K562 (cell line): ENCODE measurements at regions not wholly inside any gene's neighbourhood (a gene's known extent, or its start where the extent isn't known, plus 50 kb on each side); places are given as distances from the start of the nearest gene placed in this dataset.

ENCODE experiments used
- ATAC-seq: fragments of 200-7000 bp; cut with Tn5 transposase; 3 replicates; pipeline ENCODE4 v1.9.1; 2020; ENCODE audit warnings: moderate library complexity
- BruUV-seq: library from RNA; stranded (reverse); fragments of 400-500 nt; replicated peaks from 2 replicates; lab custom pipeline; 2021; lab: Mats Ljungman, UMichigan
- CTCF ChIA-PET: fragments of 300-600 bp; formaldehyde crosslinking; extraction: SDS; loops from one replicate; lab custom pipeline; 2021; ENCODE audit warnings: low intra/inter-chr PET ratio; lab: Yijun Ruan, JAX
- POLR2A ChIA-PET: fragments of 300-600, 350-650 bp; sonication (Branson Sonifier 250); formaldehyde crosslinking; extraction: SDS; loops from one replicate; lab custom pipeline; 2021; ENCODE audit warnings: antibody characterized with exemption, inconsistent platforms; lab: Yijun Ruan, JAX
- DNase-seq, 4 experiments: peaks; one replicate each; pipeline versions ENCODE4 v3.0.0 to v3.0.0-alpha.2; 2011 to 2018; ENCODE audit warnings: low spot score in 3 of 4, mixed read lengths in 3 of 4; ENCODE audit errors: extremely low read depth in 1 of 4
- FAIRE-seq: peaks from 2 replicates; lab custom pipeline; 2011; peaks lifted over from hg19 to GRCh38; lab: Jason Lieb, UNC
- H2AFZ ChIP-seq: 2 replicates; pipeline ENCODE4 v1.6.0; 2011; ENCODE audit warnings: low read depth, low read length, control low read depth, inconsistent platforms
- H3K27ac ChIP-seq: fragments of 200-600 bp; 3 replicates; pipeline ENCODE4 v1.8.0; 2011; ENCODE audit warnings: low read depth, mild to moderate bottlenecking, control low read depth, inconsistent platforms, low read length, moderate library complexity, mixed read lengths; ENCODE audit errors: extremely low read depth
- H3K27me3 ChIP-seq, 2 experiments: fragments of 300-600 bp in 1 of 2; 2 replicates in 1 of 2; 3 replicates in 1 of 2; pipeline versions ENCODE4 v1.6.0 to v1.8.0; 2011; ENCODE audit warnings: inconsistent platforms in 2 of 2, low read length in 2 of 2, mild to moderate bottlenecking in 1 of 2, mixed read lengths in 1 of 2, moderate library complexity in 1 of 2; ENCODE audit not compliant: control insufficient read depth in 2 of 2, insufficient read depth in 2 of 2
- H3K36me3 ChIP-seq: fragments of 300-600 bp; 3 replicates; pipeline ENCODE4 v1.8.0; 2011; ENCODE audit warnings: mild to moderate bottlenecking, low read length, inconsistent platforms; ENCODE audit not compliant: control insufficient read depth, insufficient read depth
- H3K4me1 ChIP-seq, 2 experiments: fragments of 200-600 bp in 1 of 2; replicated peaks in 1 of 2; 2 replicates in 1 of 2; 3 replicates in 1 of 2; pipeline versions ENCODE4 v1.5.1 to v1.8.0; 2011; ENCODE audit warnings: inconsistent platforms in 2 of 2, low read length in 2 of 2, mild to moderate bottlenecking in 1 of 2, mixed read lengths in 1 of 2, moderate library complexity in 1 of 2; ENCODE audit not compliant: control insufficient read depth in 2 of 2, insufficient read depth in 2 of 2
- H3K4me2 ChIP-seq: 2 replicates; pipeline ENCODE4 v1.6.1; 2011; ENCODE audit warnings: low read length, control low read depth, inconsistent platforms, mixed read lengths; ENCODE audit not compliant: insufficient read depth
- H3K4me3 ChIP-seq: fragments of 200-600 bp; sonication (generic), shearing (Covaris generic); 2 replicates; pipeline ENCODE4 v1.5.1; 2016; ENCODE audit warnings: control low read depth, inconsistent platforms
- H3K79me2 ChIP-seq: fragments of 200-600 bp; 3 replicates; pipeline ENCODE4 v1.8.0; 2011; ENCODE audit warnings: low read length, inconsistent platforms; ENCODE audit not compliant: control insufficient read depth, insufficient read depth
- H3K9ac ChIP-seq, 2 experiments: 2 replicates each; pipeline versions ENCODE4 v1.6.0 to v1.6.1; 2011; ENCODE audit warnings: low read depth in 2 of 2, low read length in 2 of 2, control low read depth in 1 of 2, inconsistent platforms in 1 of 2, mild to moderate bottlenecking in 1 of 2, mixed read lengths in 1 of 2; ENCODE audit not compliant: insufficient read depth in 1 of 2
- H3K9me1 ChIP-seq: one replicate; pipeline ENCODE4 v1.6.0; 2011; ENCODE audit warnings: inconsistent platforms, mild to moderate bottlenecking, low read length, moderate library complexity; ENCODE audit not compliant: control insufficient read depth, insufficient read depth
- H3K9me3 ChIP-seq: replicated peaks from 2 replicates; pipeline ENCODE4 v1.5.1; 2011; ENCODE audit warnings: low read depth, low read length, inconsistent platforms; ENCODE audit not compliant: control insufficient read depth, insufficient read depth
- H4K20me1 ChIP-seq: replicated peaks from 2 replicates; pipeline ENCODE4 v1.6.1; 2011; ENCODE audit warnings: low read length, inconsistent platforms, mixed read lengths; ENCODE audit not compliant: control insufficient read depth, insufficient read depth
- AFF4 ChIP-seq: sonication (generic); formaldehyde crosslinking; IDR thresholded peaks from 2 replicates; pipeline ENCODE4 v1.8.0; 2023; ENCODE audit warnings: mild to moderate bottlenecking, missing genetic modification reagents
- DLX4 ChIP-seq: fragments of 250-450 bp; sonication (Bioruptor Pico); IDR thresholded peaks from 2 replicates; pipeline ENCODE4 v1.6.1; 2021; ENCODE audit warnings: mild to moderate bottlenecking
- KLF1 ChIP-seq: fragments of 450-650 bp; IDR thresholded peaks from 2 replicates; pipeline ENCODE4 v1.6.1; 2016; ENCODE audit warnings: missing genetic modification characterization, missing compliant biosample characterization
- L3MBTL2 ChIP-seq: fragments of 450-650 bp; IDR thresholded peaks from 2 replicates; pipeline ENCODE4 v1.6.1; 2016; ENCODE audit warnings: mild to moderate bottlenecking, moderate library complexity
- MTA3 ChIP-seq: fragments of 450-650 bp; formaldehyde crosslinking; IDR thresholded peaks from 2 replicates; pipeline ENCODE4 v1.6.1; 2017; ENCODE audit warnings: mild to moderate bottlenecking, borderline replicate concordance
- POLR3A ChIP-seq: IDR thresholded peaks from 2 replicates; pipeline ENCODE4 v1.6.1; 2011; ENCODE audit warnings: borderline replicate concordance, mild to moderate bottlenecking, moderate library complexity; ENCODE audit not compliant: insufficient read length, insufficient read depth; ENCODE audit errors: extremely low read depth
- RBBP5 ChIP-seq: fragments of 200-600 bp; sonication (generic); IDR thresholded peaks from 2 replicates; pipeline ENCODE4 v1.6.1; 2012; ENCODE audit warnings: borderline replicate concordance, mild to moderate bottlenecking, low read length, control low read depth, inconsistent platforms; ENCODE audit not compliant: insufficient read depth, poor library complexity, severe bottlenecking
- TCFL5 ChIP-seq: fragments of 250-450 bp; sonication (Bioruptor Pico); conservative IDR thresholded peaks from 2 replicates; pipeline ENCODE4 v1.6.1; 2021; ENCODE audit warnings: mild to moderate bottlenecking, moderate library complexity, matching md5 sums
- THRA ChIP-seq: fragments of 450-650 bp; IDR thresholded peaks from 2 replicates; pipeline ENCODE4 v1.6.1; 2017; ENCODE audit warnings: mild to moderate bottlenecking, moderate library complexity
- ZNF239 ChIP-seq: fragments of 250-450 bp; sonication (Bioruptor Pico); IDR thresholded peaks from 2 replicates; pipeline ENCODE4 v1.4.0; 2020; ENCODE audit warnings: mild to moderate bottlenecking
- ZNF511 ChIP-seq: sonication (generic); formaldehyde crosslinking; IDR thresholded peaks from 2 replicates; pipeline ENCODE4 v1.8.0; 2022; ENCODE audit warnings: mild to moderate bottlenecking, missing genetic modification reagents
- WGBS: fragments of 100-300 bp; shearing (Covaris generic); methylation state at CpG from one replicate; pipeline ENCODE4 v1.1.6; 2016; ENCODE audit warnings: low coverage, mixed read lengths; ENCODE audit not compliant: insufficient coverage; ENCODE audit errors: missing lambda C conversion rate; 5-methylcytosine and 5-hydroxymethylcytosine counted together
- in situ Hi-C: fragments of 300-500 bp; cut with MboI; formaldehyde crosslinking; loops from 4 replicates; pipeline ENCODE4 v1.15.0; 2018; ENCODE audit warnings: inconsistent platforms, mixed read lengths
- intact Hi-C: fragments of 100-400 bp; cut with micrococcal nuclease; formaldehyde crosslinking; loops from 2 replicates; pipeline ENCODE4 v1.14.2; 2022
- TF ChIP-seq, protein P1 (sequence below): fragments of 250-450 bp; sonication (Bioruptor Pico); IDR thresholded peaks from 2 replicates; pipeline ENCODE4 v1.8.0; 2021; ENCODE audit warnings: moderate library complexity, mild to moderate bottlenecking, inconsistent platforms

GRCh38 chr4:104940927-104941326 is 205.7 kb upstream of the TET2 start:
- no TSS peak for BruUV-seq

More at GRCh38 chr4:104940927-104941326, 205.7 kb upstream of the TET2 start:
- no peaks in the 10 kb centered on the region for H3K36me3 ChIP-seq
- DNase-seq: no peak
- no peak overlapping the region for H2AFZ ChIP-seq
- in situ Hi-C loops (no loop called here), intact Hi-C loops (no loop called here)
- H3K4me1 ChIP-seq: no peaks in the 10 kb centered on the region
- WGBS: 0% methylated on average over 2 of the region's 2 CpGs
- TF ChIP-seq, protein P1, sequence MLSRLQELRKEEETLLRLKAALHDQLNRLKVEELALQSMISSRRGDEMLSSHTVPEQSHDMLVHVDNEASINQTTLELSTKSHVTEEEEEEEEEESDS (CRISPR knock-in tag): no peak
- no peak for TF ChIP-seq ZNF239 (CRISPR knock-in tag)
- TF ChIP-seq KLF1: no peak
- TF ChIP-seq RBBP5: no peak
- TF ChIP-seq POLR3A: no peak
- TF ChIP-seq DLX4 (CRISPR knock-in tag): no peak
- TF ChIP-seq ZNF511 (CRISPR knock-in tag): no peak
- no peak for TF ChIP-seq THRA
- no peak for TF ChIP-seq MTA3
- no peak for TF ChIP-seq TCFL5 (CRISPR knock-in tag)
- TF ChIP-seq AFF4 (CRISPR knock-in tag): no peak
- no peak for TF ChIP-seq L3MBTL2
- no peak overlapping the region for H3K4me2 ChIP-seq
- ChIA-PET CTCF (no interaction called here), POLR2A (no interaction called here)
- H3K4me3 ChIP-seq: no peak overlapping the region
- ATAC-seq: no peak
- FAIRE-seq: no peak
- H4K20me1 ChIP-seq: no peaks in the 10 kb centered on the region
- no peak overlapping the region for H3K27ac ChIP-seq
- H3K9ac ChIP-seq: no peak overlapping the region
- no peaks in the 10 kb centered on the region for H3K9me3 ChIP-seq
- no peaks in the 10 kb centered on the region for H3K27me3 ChIP-seq
- H3K79me2 ChIP-seq: no peaks in the 10 kb centered on the region
- H3K9me1 ChIP-seq: no peaks in the 10 kb centered on the region
